Activated CD4-positive, alpha-beta T cell treated with anti-CD3 and anti-CD28 coated beads, Interleukin-10, Interleukin-2, amounts not matched to agents 100 ng/mL and 50 ng/mL, durations not matched to agents 16 hours and 8 hours (primary cell): ENCODE measurements at regions not wholly inside any gene's neighbourhood (a gene's known extent, or its start where the extent isn't known, plus 50 kb on each side); places are given as distances from the start of the nearest gene placed in this dataset.

Source experiments
- DNase-seq: peaks from one replicate; pipeline ENCODE4 v3.0.0-alpha.2; 2020

DNA sequence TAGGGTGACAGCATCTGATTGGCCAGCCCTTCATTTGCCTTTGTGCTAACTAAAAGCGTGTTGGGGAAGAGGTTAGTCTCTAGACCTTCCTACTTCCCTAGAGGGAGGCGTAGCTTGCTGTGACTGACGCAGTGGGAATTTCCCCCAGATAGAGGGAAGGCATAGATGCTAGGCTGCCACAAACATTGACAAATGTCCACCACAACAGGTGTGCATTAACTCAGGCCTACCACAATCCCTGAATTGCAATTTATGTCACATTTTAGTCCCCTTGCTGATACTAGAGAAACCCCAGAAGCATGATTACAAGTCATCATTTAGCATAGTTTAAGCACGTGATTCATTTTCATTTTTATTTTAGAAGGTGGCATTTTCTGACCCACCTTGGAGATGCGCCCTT, 76.3 kb upstream of the WSB1 start:
- DNase-seq = no peak

DNA sequence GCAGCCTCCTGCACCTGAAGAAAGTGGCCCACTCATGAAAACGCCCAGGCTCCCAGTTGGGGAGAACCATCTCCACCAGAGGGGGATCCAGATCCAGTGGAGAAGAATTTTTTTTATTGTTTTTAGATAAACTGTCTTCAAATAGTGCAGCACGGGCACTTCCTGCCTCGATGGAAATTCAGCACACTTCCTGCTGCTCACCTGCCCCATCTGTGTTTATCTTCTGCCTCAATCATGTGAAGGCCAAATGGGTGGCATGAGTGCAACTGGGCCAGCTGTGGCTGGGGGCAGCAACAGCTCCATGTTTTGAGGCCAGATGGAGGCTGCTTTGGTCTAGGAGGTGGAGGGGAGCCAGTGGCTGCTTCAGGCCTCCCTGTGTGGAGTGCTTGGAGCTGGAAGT, 75.9 kb upstream of the WSB1 start:
- DNase-seq = no peak

DNA sequence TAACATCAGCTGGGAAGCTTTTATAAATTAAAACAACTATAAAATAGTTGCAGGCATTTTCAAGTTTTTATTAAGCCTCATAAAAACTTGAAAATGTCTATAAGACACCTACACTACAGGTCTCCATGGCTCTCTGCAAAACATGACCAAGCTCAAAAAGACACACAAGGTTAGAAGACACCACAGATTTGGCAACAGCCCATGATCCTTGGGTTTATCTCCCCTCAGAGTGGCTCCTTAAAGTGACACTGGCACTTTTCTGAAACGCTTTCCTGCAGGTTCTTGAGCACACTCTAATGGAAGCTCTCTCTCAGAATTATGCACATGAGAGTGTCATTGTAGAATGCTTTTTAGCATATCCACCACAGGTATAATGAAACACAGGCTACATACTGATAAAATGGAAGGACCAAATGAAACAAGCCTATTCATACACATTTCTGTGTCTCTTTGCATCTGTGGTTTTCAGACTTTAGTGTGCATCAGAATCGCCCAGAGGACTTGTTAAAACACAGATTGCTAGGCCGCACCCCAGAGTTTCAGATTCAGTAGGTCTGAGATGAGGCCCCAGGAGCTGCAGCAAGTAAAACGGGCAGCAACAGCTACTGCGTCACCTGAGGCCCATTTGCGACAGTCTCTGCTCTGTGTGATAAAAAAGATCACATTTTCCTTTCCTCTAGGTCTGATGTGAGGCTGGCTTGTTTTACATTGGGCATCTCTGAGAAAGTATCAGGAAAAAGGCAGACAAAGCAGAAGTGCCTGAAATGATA, 75.0 kb upstream of the WSB1 start:
- DNase-seq = peak; percentile 94

DNA sequence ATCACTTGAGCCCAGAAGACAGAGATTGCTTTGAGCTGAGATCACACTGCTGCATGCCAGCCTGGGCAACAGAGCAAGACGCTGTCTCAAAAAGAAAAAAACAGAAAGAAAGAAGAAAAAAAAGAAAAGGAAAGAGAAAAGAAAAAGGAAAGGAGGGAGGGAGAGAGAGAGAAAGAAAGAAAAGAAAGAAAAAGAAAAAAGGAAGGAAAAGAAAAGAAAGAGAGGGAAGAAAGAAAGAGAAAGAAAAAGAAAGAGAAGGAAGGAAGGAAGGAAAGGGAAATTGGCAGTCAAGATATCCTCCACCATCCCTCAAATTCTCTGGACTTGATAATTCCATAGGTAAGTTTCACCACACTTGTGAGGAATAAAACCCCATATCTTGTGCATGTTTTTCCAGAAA, 71.4 kb upstream of the WSB1 start:
- DNase-seq = no peak

DNA sequence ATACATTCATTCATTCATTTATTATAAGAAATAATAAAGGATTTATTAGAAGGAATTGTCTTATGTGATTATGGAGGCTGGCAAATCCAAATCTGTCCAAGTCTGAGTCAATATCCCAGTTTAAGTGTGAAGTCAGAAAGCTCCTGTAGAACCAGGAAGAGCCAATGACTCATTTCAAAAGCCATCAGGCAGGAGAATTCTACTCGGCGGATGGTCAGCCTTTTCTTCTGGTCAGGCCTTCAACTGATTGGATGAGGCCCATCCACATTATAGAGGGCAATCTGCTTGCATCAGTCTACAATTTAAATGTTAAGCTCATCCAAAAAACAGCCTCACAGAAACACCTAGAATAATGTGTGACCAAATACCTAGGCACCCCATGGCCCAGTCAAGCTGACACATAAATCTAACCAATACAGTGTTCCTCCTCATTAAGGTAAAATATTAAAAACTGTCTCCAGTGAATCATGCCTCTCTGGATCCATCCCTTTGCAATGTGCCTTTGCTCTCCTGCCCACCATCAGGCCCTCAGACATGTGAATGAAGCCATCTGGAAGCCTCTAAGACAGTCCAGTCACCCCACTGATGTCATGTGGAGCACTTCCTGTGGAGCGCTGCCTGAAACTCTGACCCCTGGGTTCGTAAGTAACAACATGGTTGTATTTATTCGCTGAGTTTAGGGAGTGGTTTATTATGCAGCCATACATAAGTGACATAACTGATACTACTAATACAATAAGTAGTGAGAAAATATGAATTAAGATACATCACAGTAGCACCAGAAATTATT, 69.2 kb upstream of the WSB1 start:
- DNase-seq = no peak

DNA sequence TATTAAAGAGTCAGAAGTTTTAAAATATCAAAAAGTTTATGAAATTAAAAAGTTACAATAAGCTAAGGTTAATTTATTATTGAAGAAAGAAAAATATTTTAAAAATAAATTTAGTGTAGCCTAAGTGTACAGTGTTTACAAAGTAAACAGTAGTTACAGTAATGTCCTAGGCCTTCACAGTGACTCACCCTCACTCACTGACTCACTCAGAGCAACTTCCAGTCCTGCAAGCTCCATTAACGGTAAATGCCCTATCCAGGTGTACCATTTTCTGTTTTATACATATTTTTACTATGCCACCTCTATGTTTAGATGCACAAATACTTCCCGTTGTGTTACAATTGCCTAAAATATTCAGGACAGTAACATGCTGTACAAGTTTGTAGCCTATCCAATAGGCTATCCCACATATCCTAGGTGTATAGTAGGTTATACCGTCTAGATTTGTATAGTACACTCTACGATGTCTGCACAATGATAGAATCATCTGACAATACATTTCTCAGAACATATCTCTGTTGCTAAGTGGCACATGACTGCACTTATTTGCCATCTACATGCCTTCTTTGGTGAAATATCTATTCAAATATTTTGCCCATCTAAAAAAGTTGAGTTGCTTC, 67.2 kb upstream of the WSB1 start:
- no peak for DNase-seq

DNA sequence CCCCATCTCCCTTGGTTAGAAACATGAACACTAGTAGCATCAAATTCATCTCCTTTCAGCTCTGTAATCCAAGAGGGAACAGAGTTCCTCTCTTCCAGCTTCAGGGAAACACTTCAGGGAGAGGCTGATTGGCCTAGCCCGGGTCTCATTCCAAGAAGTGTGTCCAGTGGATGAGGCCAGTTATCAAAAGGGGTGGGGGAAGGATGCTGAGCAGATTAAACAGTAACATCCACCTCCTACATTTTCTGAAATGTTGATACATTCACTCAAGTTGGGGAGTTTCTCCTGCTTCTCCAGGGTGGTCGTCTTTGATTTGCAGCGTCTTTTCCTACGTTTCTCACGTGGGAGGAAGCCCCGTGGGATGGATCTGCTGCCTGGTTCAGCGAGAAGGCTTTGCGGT, 62.9 kb upstream of the WSB1 start:
- DNase-seq = no peak

DNA sequence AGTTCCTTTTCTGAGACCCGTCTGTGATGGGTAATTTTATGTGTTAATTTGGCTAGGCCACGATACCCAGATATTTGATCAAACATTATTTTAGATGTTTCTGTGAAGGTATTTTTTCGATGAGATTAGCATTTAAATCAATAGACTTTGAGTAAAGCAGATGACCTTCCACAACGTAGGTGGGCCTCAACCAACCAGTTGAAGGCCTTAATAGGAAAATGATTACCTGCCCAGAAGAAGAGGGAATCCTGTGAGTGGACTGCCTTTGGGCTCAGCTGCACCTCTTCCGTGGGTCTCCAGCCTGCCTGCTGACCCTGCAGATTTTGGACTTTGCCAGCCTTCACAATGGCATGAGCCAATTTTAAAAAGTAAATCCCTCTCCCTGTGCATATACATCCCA, 61.6 kb upstream of the WSB1 start:
- DNase-seq = no peak

DNA sequence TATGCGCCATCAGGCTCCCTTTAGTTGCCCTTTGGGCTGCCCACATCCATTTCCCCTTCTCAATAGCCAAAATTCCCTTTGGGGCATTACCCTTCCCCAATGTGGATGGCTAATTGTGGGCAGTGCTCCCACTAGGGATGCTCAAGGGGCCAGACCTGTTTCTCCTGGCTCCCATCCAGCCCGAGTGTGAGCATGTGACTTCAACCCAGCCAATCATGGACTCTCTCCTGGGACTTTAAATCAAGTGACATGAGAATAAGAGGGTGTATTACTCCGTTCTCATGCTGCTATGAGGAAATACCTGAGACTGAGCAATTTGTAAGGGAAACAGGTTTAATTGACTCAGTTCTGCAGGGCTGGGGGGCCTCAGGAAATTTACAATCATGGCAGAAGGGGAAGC, 60.9 kb upstream of the WSB1 start:
- no peak for DNase-seq

DNA sequence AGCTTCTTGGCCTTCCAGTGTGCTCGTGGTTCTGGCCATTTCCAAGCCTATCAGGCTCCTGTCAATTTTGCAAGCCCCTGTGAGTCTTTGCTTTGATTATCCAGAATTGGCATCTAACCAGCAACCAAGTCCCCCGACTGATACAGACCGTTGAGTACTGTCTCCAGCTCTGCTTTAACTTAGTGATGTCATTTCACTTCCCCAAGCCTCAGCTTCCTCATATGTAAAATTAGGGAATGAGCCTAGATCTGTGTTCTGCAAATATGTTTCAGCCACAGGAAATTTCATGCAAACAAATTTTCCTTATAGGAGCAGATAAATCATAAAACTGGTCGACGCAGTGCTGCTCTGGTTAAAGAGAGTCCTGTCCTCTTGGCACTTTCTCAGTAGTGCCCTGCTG, 60.1 kb upstream of the WSB1 start:
- no peak for DNase-seq

DNA sequence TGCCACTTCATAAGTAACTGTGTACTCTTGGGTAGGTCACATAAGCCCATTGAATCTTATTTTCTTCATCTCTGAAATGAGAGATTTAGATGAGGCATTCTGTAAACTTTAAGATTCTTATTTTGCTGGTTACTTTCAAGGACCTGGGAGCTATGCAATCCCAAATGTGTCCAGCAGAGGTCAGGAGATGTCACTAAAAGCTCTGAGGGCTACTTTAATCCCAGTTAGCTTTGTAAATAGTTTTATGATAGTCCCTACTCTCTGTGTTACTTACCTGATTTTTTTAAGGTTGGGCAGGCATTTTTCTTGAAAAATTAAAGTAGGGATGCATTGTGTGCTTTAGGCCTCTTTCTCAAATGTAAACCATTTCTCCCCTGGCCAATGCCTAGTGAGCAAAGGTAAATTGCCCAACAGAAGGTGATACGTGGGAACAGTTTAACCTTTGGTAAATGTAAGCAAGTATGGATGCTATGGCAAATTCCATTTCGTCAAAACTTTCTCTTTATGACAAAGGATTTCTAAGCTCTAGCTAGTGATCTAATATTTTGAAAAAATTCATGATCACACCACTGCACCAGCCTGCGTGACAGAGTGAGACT, 57.1 kb upstream of the WSB1 start:
- DNase-seq = peak; percentile 75

DNA sequence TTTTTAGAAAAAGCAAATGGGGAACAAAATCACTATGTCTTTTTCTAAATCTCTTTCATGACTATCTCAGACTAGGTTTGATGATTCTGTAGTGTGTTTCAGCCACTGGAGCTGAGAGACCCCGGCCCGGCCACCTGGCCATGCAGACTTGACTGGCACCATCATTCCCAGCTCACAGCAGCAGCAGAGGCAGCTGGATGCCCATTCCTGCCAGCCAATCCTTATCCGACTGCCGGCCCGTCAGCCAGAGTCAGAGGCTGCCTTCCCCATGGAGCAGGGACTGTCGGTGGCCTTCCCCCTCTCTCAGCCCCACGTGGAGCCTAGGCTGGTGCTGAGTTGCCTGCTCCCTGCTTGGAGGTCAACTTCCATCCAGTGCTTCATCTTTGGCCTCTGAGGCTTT, 56.0 kb upstream of the WSB1 start:
- no peak for DNase-seq

DNA sequence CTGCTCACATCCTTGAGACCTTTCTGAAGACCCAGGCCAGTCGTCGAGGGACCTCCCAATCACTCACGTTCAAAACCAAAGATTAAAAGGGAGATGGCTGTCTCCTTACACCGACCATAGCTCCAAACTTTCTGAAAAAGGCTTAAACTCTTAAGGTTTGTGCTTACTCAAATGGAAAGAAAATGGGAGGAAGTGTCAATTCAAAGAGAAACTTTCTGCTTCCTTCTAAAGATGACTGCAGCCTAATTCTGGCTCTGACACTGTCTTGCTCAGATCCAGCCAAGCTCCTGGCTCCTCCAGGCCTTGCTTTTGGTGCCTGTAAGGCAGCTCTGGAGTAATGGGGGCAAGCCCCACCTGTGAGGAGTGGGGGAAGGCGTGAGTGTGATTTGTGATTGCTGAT, 54.9 kb upstream of the WSB1 start:
- peak; percentile 88 for DNase-seq

DNA sequence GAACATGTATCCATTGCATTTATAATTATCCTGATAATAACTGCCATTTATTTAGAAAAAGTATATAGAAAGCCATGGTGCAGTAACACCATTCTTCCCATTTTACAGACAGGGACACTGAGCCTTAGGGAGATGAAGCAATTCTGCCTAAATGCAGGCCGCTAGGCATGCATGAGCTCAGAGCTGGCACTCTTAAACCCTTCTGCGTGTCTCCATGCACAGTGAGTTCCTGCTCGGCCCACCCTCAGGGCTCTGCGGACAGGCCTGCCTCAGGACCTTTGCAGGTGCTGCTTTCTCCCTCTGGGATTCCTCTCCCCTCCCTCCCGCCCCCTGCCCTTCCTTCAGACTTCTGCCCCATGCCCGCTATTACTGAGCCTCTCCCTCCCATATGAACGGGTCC, 54.3 kb upstream of the WSB1 start:
- no peak for DNase-seq

DNA sequence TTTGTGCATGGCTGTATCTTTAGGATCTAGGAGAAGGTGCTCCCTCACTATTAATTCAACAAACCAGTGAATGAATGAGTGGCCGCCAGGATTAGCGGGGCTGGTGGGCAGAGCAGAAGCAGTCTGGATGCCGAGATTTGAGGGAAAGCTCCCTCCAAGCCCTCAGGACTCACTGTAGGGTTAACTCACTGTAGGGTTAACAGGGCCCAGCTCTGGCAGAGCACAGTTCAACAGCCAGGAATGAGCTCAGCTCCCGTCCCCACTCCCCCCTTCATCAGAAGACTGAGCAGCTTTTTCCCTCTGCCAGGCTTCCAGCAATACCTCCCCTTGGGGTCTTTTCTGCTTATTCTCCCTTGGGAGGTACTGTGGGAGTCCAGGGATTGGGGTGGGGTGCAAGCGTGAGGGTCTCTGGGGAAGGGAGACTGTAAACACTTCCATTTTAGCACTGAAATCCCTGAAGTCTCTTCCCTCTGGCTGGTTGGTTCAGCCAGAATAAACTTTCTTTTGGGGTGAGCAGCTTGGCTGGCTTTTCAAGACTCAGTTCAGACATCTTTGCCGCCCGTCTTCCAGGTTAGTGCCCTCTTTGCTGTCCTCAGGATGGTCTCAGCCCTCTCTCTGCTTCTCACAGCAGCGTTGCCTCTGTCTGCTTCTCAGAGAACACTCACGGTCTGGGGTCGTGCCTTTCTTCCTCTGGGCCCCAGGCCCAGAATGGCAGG, 53.7 kb upstream of the WSB1 start:
- no peak for DNase-seq

DNA sequence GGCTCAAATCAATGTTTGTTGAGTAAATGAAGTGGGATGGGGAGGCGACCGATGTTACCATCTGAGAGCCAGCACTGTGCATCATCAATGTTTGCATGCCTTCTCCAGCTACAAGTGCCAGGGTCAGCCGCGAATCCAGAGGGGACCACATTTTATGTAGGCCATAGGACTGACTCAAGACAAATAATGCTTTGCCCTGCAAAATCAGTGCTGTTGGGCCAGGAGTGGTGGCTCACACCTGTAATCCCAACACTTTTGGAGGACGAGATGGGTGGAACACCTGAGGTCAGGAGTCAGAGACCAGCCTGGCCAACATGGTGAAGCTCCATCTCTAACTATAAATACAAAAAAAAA, 53.1 kb upstream of the WSB1 start:
- DNase-seq = no peak

DNA sequence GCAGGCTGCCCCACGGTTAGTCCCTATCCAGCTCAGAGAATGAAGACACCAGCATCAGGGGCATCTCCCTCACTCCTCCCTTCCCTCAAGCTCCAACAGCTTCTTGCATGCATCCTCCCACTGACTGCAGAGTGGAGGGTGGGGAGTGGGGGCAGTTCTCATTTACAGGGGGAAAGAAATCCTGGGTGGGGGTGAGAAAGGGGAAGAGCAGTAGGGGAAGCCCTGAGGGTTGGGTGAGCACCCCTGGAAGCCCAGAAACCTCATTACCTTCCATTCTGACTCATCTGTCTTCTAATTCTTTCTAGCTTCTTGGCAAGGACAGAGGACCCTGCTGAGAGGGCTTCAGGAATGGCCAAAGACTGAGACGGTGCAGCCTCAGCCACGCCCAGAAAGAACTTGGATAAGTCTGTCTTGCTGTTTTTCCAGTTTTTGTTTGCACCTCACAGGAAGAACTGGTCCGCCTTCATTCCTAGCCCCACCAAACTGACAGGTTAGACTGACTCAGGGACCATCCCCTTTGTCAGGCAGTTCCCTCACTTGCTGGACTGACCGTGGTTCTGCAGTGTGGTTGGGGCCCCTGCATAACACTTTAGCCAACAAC, 52.5 kb upstream of the WSB1 start:
- peak; percentile 62 for DNase-seq

DNA sequence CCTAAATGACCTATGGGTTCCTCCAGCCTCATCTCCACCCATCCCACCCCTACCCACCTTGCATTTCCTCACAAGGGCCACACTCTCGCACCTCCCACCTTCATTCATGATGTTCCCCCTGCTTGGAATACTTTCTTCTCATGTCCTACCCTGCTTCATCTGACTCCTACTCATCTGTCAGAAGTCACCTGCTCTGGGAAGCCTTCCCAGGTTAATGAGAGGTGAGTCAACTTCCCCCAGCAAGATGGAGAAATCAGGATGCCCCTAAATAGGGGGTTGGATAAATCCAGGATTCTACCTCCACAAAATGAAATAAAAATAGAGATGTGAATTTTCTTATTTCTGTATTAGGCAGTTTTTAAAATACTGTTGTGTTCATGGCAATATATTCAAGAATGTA, 51.0 kb upstream of the WSB1 start:
- DNase-seq = no peak

DNA sequence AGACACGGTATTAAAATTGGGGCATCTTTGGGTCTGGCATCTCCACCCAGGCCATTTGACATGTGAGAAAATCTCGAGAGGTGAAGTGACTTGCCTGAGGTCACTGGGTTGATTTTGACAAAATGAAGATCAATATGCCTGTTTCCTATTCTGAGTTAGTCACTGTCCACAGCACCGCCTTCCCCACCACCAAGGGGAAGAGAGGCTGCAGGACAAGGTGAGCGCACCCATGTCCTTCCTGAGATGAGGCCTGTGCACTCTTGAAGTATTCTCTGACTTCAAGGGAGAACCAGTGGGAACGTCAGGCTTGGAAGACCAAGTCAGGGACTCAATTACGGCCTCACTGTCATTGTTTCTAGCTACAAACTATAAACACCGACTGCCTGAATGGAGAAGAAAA, 49.9 kb upstream of the WSB1 start:
- DNase-seq = no peak
